ENCODE measurements at regions not wholly inside any gene's neighbourhood (a gene's known extent, or its start where the extent isn't known, plus 50 kb on each side); places are given as distances from the start of the nearest gene placed in this dataset.
"Not testable (repeated sequence)": the region's sequence is repeated elsewhere in the genome, so short reads cannot be mapped to it uniquely, and the experiment has no call there.

DNA sequence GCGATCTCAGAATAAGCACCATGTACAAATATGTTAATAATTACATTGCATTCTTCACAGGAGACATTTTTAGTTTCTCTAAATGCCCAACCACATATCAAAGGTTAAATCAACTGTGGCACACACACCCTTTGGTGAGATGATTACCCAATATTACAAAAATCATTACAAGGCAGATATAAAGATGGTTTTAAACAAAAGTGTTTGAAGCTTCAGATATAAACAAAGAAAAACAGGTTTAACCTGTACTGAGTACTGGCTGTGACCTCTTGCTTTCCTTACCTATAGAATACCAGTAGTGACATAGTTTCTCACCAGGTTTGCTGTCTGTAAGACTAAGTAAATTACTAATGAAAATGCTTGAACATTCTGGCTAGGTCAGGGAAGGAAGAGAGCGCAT lies 360.0 kb upstream of the IGFBP3 start:
- 42 to 47% methylated on average over 2 of the region's 2 CpGs for WGBS, 2 donors
- DNase-seq (no peak), ATAC-seq (peak; percentile 33)
- TF ChIP-seq, protein P1, sequence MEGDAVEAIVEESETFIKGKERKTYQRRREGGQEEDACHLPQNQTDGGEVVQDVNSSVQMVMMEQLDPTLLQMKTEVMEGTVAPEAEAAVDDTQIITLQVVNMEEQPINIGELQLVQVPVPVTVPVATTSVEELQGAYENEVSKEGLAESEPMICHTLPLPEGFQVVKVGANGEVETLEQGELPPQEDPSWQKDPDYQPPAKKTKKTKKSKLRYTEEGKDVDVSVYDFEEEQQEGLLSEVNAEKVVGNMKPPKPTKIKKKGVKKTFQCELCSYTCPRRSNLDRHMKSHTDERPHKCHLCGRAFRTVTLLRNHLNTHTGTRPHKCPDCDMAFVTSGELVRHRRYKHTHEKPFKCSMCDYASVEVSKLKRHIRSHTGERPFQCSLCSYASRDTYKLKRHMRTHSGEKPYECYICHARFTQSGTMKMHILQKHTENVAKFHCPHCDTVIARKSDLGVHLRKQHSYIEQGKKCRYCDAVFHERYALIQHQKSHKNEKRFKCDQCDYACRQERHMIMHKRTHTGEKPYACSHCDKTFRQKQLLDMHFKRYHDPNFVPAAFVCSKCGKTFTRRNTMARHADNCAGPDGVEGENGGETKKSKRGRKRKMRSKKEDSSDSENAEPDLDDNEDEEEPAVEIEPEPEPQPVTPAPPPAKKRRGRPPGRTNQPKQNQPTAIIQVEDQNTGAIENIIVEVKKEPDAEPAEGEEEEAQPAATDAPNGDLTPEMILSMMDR (IDR thresholded peaks at IDR 0.05): no peak
- TF ChIP-seq POLR2A (IDR thresholded peaks at IDR 0.05): no peak
- Histone ChIP-seq H3K27ac (peak overlapping the region in 1 of 4 donors; percentile 2), H3K4me3 (no peak overlapping the region), H3K4me1 (peaks cover 6% of the 10 kb centered on the region), H3K9me3 (no peaks in the 10 kb centered on the region), H3K27me3 (no peaks in the 10 kb centered on the region), H3K36me3 (replicated peaks in 1 of 2; ENCODE audit: insufficient read depth in 1 of 2, low read depth in 2 of 2) (no peaks in the 10 kb centered on the region)
- intact Hi-C loops (cut with DNase I): no loop called here

DNA sequence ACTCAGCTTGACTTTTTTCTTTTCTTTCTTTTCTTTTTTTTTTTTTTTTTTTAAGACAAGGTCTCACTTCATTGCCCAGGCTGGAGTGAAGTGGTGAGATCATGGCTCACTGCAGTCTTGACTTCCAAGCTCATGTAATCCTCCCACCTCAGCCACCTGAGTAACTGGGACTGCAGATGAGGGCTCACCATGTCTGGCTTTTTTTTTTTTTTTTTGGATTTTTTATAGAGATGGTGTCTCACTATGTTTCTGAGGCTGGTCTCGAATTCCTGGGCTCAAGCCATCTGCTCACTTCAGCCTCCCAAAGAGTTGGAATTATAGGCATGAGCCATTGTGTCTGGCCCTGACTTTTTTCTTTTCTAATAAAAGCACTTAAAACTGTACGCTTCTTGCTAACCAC lies 358.2 kb upstream of the IGFBP3 start:
- ATAC-seq (no peak), DNase-seq (no peak)
- H3K36me3 ChIP-seq (replicated peaks in 1 of 2; ENCODE audit: insufficient read depth in 1 of 2, low read depth in 2 of 2): no peaks in the 10 kb centered on the region
- TF ChIP-seq, protein P1 (IDR thresholded peaks at IDR 0.05): no peak
- TF ChIP-seq POLR2A (IDR thresholded peaks at IDR 0.05): no peak
- intact Hi-C loops (cut with DNase I): no loop called here
- no peak overlapping the region for H3K27ac ChIP-seq
- H3K9me3 ChIP-seq: no peaks in the 10 kb centered on the region
- H3K4me3 ChIP-seq: no peak overlapping the region
- 82 to 88% methylated on average over 2 of the region's 2 CpGs for WGBS, 2 donors
- H3K4me1 ChIP-seq: peaks cover 4% of the 10 kb centered on the region
- no peaks in the 10 kb centered on the region for H3K27me3 ChIP-seq

DNA sequence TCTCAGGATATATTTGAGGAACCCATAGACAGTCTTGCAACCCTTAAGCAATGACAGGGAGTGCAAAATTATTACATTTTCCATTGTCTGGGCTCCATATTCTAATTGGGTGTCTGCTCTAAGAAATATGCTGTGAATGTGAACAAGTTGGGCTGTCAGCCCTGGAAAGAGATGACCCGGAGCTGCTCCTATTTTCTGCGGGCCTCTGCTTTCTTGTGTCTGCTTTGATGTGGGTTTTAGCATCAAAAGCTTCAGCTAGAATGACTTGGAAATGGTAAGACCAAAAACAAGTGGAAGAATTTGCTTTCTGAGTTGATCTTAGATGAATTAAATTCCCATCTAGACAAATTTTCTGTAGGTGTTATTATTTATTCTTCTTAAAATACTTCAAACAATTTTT lies 343.6 kb upstream of the IGFBP3 start:
- intact Hi-C loops (cut with DNase I): no loop called here
- no peak for DNase-seq
- no peaks in the 10 kb centered on the region for H3K36me3 ChIP-seq (replicated peaks in 1 of 2; ENCODE audit: insufficient read depth in 1 of 2, low read depth in 2 of 2)
- 76 to 86% methylated on average over 2 of the region's 2 CpGs for WGBS, 2 donors
- H3K9me3 ChIP-seq: peaks cover 0 to 14% (median 2%) of the 10 kb centered on the region in 3 donors
- no peak overlapping the region for H3K27ac ChIP-seq
- no peaks in the 10 kb centered on the region for H3K4me1 ChIP-seq
- no peaks in the 10 kb centered on the region for H3K27me3 ChIP-seq
- no peak overlapping the region for H3K4me3 ChIP-seq
- no peak for ATAC-seq
- TF ChIP-seq, protein P1 (IDR thresholded peaks at IDR 0.05): no peak
- TF ChIP-seq POLR2A (IDR thresholded peaks at IDR 0.05): no peak

DNA sequence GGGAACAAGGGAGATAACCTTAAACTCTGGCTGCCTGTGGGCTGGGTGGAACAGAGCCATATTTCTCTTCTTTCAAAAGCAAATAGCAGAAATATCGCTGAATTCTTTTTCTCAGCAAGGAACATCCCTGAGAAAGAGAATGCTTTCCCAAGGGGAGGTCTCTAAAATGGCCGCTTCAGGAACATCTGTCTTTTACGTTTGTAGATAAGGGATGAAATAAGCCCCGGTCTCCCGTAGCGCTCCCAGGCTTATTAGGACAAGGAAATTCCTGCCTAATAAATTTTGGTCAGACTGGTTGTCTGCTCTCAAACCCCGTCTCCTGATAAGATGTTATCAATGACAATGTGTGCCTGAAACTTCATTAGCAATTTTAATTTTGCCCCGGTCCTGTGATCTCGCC lies 340.6 kb upstream of the IGFBP3 start:
- H3K27me3 ChIP-seq; H3K27ac ChIP-seq; H3K4me3 ChIP-seq; DNase-seq; intact Hi-C loops (cut with DNase I); H3K4me1 ChIP-seq; H3K36me3 ChIP-seq (replicated peaks in 1 of 2; ENCODE audit: insufficient read depth in 1 of 2, low read depth in 2 of 2); ATAC-seq: not testable (repeated sequence)
- H3K9me3 ChIP-seq: peaks cover 0 to 14% (median 2%) of the 10 kb centered on the region in 3 donors
- WGBS, 2 donors: 89 to 92% methylated on average over 9 of the region's 9 CpGs

DNA sequence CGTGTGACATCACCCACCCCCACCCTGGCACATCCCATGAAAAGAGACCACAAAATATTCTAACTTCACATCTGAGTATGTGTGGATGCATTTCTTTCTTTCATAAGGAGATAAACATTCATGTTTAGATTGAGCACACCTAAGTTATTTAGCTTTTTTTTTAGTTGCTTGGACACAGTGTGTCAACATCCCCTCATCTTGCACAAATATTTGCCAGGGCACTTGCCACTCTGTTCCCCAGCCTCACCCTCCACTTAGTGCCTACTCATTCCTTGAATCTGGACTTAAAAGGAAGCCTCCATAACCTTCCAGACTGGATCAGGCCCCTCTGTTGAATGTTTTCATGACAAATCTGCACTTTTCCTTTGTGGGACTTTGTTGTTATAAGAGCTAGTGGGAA lies 338.9 kb upstream of the IGFBP3 start:
- TF ChIP-seq, protein P1 (IDR thresholded peaks at IDR 0.05): no peak
- no peak for TF ChIP-seq POLR2A (IDR thresholded peaks at IDR 0.05)
- Histone ChIP-seq H3K36me3 (replicated peaks in 1 of 2; ENCODE audit: insufficient read depth in 1 of 2, low read depth in 2 of 2) (no peaks in the 10 kb centered on the region), H3K4me3 (no peak overlapping the region), H3K4me1 (no peaks in the 10 kb centered on the region), H3K27ac (no peak overlapping the region), H3K9me3 (peaks cover 0 to 14% (median 2%) of the 10 kb centered on the region in 3 donors), H3K27me3 (no peaks in the 10 kb centered on the region)
- intact Hi-C loops (cut with DNase I): no loop called here
- 23 to 56% methylated on average over 1 of the region's 1 CpG for WGBS, 2 donors
- DNase-seq (no peak), ATAC-seq (no peak)
